ENCODE measurements at regions not wholly inside any gene's neighbourhood (a gene's known extent, or its start where the extent isn't known, plus 50 kb on each side); places are given as distances from the start of the nearest gene placed in this dataset.

- TF ChIP-seq CTCF (IDR thresholded peaks at IDR 0.05) (no peak), POLR2A (IDR thresholded peaks at IDR 0.05) (no peak)
Observed at GRCh38 chr1:192512426-192513162, 63.0 kb upstream of the RGS1 start.
